Dedifferentiated amniotic fluid mesenchymal stem cell (primary cell): ENCODE measurements at regions not wholly inside any gene's neighbourhood (a gene's known extent, or its start where the extent isn't known, plus 50 kb on each side); places are given as distances from the start of the nearest gene placed in this dataset.

Source experiments
- DNase-seq: peaks from one replicate; pipeline ENCODE4 v3.0.0-alpha.2; 2016; ENCODE audit errors: extremely low spot score

- DNase-seq, result no peak
Measured at GRCh38 chr6:21883595-21884328, 290.2 kb downstream of the SOX4 start.

GRCh38 chr6:21885111-21885510, 291.6 kb downstream of the SOX4 start:
- DNase-seq, result no peak

GRCh38 chr6:21885532-21886114, 292.1 kb downstream of the SOX4 start:
- DNase-seq, result peak; percentile 75

GRCh38 chr6:21886542-21887151, 293.1 kb downstream of the SOX4 start:
- no peak for DNase-seq

- DNase-seq, result no peak
Measured at GRCh38 chr6:21887231-21888185, 294.0 kb downstream of the SOX4 start.

- no peak for DNase-seq
Measured at GRCh38 chr6:21891080-21891479, 297.5 kb downstream of the SOX4 start.

- no peak for DNase-seq
Measured at GRCh38 chr6:21893793-21894192, 300.2 kb downstream of the SOX4 start.

GRCh38 chr6:21895555-21895954, 302.0 kb downstream of the SOX4 start:
- no peak for DNase-seq

GRCh38 chr6:21898107-21898796, 304.7 kb downstream of the SOX4 start:
- DNase-seq, result no peak

- no peak for DNase-seq
Measured at GRCh38 chr6:21899708-21900107, 306.2 kb downstream of the SOX4 start.

GRCh38 chr6:21900730-21901129, 307.2 kb downstream of the SOX4 start:
- no peak for DNase-seq

GRCh38 chr6:21902628-21903169, 309.1 kb downstream of the SOX4 start:
- DNase-seq, result no peak

- DNase-seq, result no peak
Measured at GRCh38 chr6:21905531-21905930, 312.0 kb downstream of the SOX4 start.

GRCh38 chr6:21906826-21907225, 313.3 kb downstream of the SOX4 start:
- no peak for DNase-seq

GRCh38 chr6:21907291-21907690, 313.7 kb downstream of the SOX4 start:
- DNase-seq, result no peak

GRCh38 chr6:21908161-21908848, 314.8 kb downstream of the SOX4 start:
- no peak for DNase-seq

- DNase-seq, result no peak
Measured at GRCh38 chr6:21909321-21909720, 315.8 kb downstream of the SOX4 start.

- no peak for DNase-seq
Measured at GRCh38 chr6:21911208-21911607, 317.7 kb downstream of the SOX4 start.

GRCh38 chr6:21912151-21912832, 318.7 kb downstream of the SOX4 start:
- no peak for DNase-seq
